ENCODE measurements at regions not wholly inside any gene's neighbourhood (a gene's known extent, or its start where the extent isn't known, plus 50 kb on each side); places are given as distances from the start of the nearest gene placed in this dataset.

DNA sequence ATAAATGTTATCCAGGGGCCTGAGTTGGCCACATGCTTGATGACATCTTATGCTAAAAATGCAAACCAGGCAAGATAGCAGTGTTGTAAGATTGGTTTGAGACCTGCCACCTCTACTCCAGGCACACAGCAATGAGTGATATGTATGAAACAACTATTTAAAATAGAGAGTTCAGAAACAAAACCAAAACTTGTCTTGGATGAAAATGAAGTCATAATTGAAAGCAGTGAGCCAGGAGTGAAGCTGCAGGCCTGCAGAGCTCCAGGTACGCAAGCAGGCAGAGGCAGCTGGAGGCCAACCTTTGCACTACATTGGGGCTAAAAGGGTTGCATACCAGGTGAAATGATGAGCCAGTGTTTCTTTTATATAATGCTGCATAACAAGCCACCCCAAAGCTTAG is 89.2 kb upstream of the SPATS2L start:
- DNase-seq (no peak), ATAC-seq (ENCODE audit: insufficient read depth, low read depth) (no peak)
- Histone ChIP-seq H3K79me2 (ENCODE audit: insufficient read depth, low read length) (no peaks in the 10 kb centered on the region), H3K4me2 (ENCODE audit: insufficient read depth, low read length) (no peak overlapping the region), H3K27me3 (ENCODE audit: insufficient read depth, low read length, poor library complexity) (peaks cover 8% of the 10 kb centered on the region), H2AFZ (ENCODE audit: low read depth, low read length) (no peak overlapping the region), H3K27ac (ENCODE audit: low read length) (no peak overlapping the region), H3K9me3 (ENCODE audit: insufficient read depth, low read length, severe bottlenecking) (no peaks in the 10 kb centered on the region), H3K9ac (ENCODE audit: low read depth, low read length) (no peak overlapping the region), H3K4me1 (ENCODE audit: insufficient read depth, low read length) (no peaks in the 10 kb centered on the region), H3K4me3 (ENCODE audit: low read depth in 1 of 2, low read length in 2 of 2) (no peak overlapping the region), H3K36me3 (ENCODE audit: insufficient read depth, low read length) (no peaks in the 10 kb centered on the region), H4K20me1 (ENCODE audit: insufficient read depth, low read length) (no peaks in the 10 kb centered on the region)
- TF ChIP-seq CTCF (IDR thresholded peaks at IDR 0.05; ENCODE audit: borderline replicate concordance, extremely low read depth, low read length, poor library complexity, severe bottlenecking) (no peak), EZH2 (IDR thresholded peaks at IDR 0.05; ENCODE audit: borderline replicate concordance, low read depth, low read length, severe bottlenecking) (no peak)

- Histone ChIP-seq H3K79me2 (ENCODE audit: insufficient read depth, low read length) (no peaks in the 10 kb centered on the region), H3K27ac (ENCODE audit: low read length) (no peak overlapping the region), H3K9me3 (ENCODE audit: insufficient read depth, low read length, severe bottlenecking) (no peaks in the 10 kb centered on the region), H3K4me1 (ENCODE audit: insufficient read depth, low read length) (no peaks in the 10 kb centered on the region), H2AFZ (ENCODE audit: low read depth, low read length) (no peak overlapping the region), H3K4me2 (ENCODE audit: insufficient read depth, low read length) (no peak overlapping the region), H4K20me1 (ENCODE audit: insufficient read depth, low read length) (no peaks in the 10 kb centered on the region), H3K9ac (ENCODE audit: low read depth, low read length) (no peak overlapping the region), H3K36me3 (ENCODE audit: insufficient read depth, low read length) (no peaks in the 10 kb centered on the region), H3K27me3 (ENCODE audit: insufficient read depth, low read length, poor library complexity) (peaks cover 7% of the 10 kb centered on the region), H3K4me3 (ENCODE audit: low read depth in 1 of 2, low read length in 2 of 2) (no peak overlapping the region)
- no peak for TF ChIP-seq CTCF (IDR thresholded peaks at IDR 0.05; ENCODE audit: borderline replicate concordance, extremely low read depth, low read length, poor library complexity, severe bottlenecking)
- TF ChIP-seq EZH2 (IDR thresholded peaks at IDR 0.05; ENCODE audit: borderline replicate concordance, low read depth, low read length, severe bottlenecking): no peak
- ATAC-seq (ENCODE audit: insufficient read depth, low read depth): no peak
- DNase-seq: no peak
These were observed 87.8 kb upstream of the SPATS2L start for GRCh38 chr2:200218645-200219044.

DNA sequence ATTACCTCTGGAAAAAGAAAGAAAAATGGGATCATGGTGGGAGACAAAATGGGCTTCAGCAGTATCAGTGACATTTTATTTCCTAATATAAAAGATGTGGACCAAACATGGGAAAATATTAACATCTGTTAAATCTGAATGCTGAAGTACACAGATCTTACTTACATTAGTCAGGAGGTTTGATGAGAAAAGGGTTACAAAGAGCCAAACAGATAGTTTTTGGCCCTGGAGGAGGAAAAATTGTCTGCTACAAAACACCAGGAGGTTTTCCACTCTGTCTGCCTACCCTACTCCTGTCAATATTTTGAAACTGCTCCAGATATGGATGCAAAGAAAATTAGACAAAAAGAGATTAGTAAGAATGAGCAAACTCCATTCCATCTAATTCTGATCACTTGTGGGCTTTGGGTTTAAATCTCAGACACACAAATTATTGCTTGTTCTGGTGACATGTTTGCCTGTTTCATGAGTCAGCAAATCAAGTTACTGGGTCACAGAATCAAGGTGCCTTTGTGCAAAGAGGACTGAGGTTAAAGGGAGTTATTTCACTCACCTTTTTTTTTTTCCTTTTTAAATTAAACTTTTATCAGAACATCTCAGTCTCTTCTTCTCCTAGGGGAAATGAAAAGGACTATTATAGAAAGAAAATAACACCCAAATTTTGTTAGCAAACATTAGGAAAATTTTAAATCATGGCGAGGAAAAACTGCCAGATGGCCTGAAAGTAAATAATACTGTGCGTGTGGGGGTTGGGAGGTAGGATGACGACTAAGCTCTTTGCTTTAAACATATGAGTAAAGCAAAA is 87.0 kb upstream of the SPATS2L start:
- H3K9me3 ChIP-seq (ENCODE audit: insufficient read depth, low read length, severe bottlenecking): no peaks in the 10 kb centered on the region
- H3K4me1 ChIP-seq (ENCODE audit: insufficient read depth, low read length): no peaks in the 10 kb centered on the region
- no peaks in the 10 kb centered on the region for H4K20me1 ChIP-seq (ENCODE audit: insufficient read depth, low read length)
- no peak overlapping the region for H3K4me3 ChIP-seq (ENCODE audit: low read depth in 1 of 2, low read length in 2 of 2)
- no peak overlapping the region for H3K4me2 ChIP-seq (ENCODE audit: insufficient read depth, low read length)
- peaks cover 5% of the 10 kb centered on the region for H3K27me3 ChIP-seq (ENCODE audit: insufficient read depth, low read length, poor library complexity)
- no peak overlapping the region for H3K27ac ChIP-seq (ENCODE audit: low read length)
- TF ChIP-seq CTCF (IDR thresholded peaks at IDR 0.05; ENCODE audit: borderline replicate concordance, extremely low read depth, low read length, poor library complexity, severe bottlenecking) (no peak), EZH2 (IDR thresholded peaks at IDR 0.05; ENCODE audit: borderline replicate concordance, low read depth, low read length, severe bottlenecking) (no peak)
- H3K36me3 ChIP-seq (ENCODE audit: insufficient read depth, low read length): no peaks in the 10 kb centered on the region
- H3K79me2 ChIP-seq (ENCODE audit: insufficient read depth, low read length): no peaks in the 10 kb centered on the region
- no peak overlapping the region for H3K9ac ChIP-seq (ENCODE audit: low read depth, low read length)
- ATAC-seq (ENCODE audit: insufficient read depth, low read depth) (no peak), DNase-seq (no peak)
- H2AFZ ChIP-seq (ENCODE audit: low read depth, low read length): no peak overlapping the region

All from DND-41 (cell line).